ENCODE measurements at regions not wholly inside any gene's neighbourhood (a gene's known extent, or its start where the extent isn't known, plus 50 kb on each side); places are given as distances from the start of the nearest gene placed in this dataset.
"Not testable (repeated sequence)": the region's sequence is repeated elsewhere in the genome, so short reads cannot be mapped to it uniquely, and the experiment has no call there.

DNA sequence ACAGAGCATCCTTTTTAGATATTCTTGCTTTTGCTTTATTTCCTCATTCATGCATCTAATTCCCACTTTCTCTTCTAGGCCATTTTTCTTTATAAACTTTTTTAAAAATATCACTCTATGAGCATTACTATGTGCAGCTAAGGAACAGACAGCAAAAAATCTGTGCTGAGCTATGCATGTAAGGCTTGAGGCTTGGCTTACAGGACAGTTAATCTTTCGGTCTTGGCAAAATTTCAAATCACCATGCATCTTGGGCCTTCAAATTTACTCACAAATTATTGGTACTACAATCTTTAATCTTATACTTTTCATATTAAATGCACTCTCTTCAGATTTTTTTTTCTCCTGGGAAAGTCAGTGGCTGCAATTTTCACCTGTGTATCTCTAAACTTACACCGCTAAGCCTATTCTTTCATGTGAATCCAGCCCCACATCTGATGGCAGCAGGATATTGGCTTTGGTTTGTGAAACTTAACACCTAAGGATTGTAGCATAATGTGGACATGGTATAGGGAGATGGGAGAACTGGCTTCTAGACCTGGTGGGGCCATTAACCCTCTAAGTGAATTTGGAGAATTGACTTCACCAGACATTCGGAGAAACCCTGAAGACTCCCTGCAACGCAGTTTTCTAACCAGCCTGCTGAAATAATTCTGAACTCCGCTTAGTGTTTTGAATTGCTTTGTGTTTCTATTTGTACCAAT lies 278.3 kb downstream of the SPRY1 start:
- no peak for DNase-seq (ENCODE audit: low spot score)

DNA sequence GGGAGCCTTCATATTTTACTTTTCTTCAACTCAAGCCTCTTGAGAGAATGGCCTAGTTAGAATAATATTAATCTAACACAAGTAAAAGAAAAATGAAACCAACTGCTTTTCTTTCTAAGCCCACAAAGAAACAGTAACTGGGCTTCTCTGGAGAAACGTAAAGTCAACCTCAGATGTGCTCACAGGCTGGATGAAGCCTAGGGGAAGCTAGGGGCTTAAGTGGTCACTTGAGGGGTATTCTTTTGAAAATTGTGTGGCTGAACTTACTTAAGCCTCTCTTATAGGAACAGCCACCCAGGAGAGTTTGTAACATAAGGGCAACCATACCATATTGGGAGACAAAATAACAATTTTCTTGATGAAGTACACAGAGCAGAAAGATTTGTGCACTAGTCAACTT lies 279.0 kb downstream of the SPRY1 start:
- no peak for DNase-seq (ENCODE audit: low spot score)

DNA sequence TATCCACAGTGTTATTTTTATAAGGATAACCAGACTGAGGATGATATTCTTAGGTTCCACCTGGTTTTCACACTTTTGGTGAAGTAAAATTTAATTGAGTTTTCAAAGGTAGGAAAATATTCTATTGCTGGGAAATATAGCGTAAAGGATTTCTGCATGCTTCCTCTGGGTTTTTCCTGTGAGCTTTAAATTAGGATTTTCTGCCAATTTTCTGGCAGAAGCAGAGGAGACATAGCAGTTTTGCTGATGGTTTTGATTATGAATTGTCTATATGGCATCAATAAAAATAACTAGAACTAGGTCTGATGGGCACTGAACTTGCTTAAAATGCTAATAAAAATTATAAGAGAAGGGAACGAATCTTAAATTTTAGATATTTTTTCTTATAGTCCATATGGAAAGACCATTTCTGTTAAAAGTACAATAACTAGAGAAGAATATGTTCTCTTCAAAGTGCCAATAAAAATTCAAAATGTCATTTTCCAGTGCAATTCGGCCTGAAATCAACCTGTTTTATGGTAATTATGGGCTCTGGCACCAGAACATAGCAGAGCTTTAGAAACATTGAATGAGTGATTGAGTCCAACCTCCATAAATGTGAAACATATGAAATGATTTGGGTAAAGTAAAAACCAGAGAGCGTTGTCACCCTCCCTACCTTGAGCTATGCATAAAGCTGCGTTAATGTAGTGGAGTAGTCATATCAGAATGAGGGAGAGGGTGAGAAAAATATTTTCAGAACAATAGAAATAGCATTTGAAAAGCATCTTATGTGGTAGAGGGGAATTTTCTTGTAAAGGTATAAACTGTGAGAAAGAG lies 279.7 kb downstream of the SPRY1 start:
- DNase-seq (ENCODE audit: low spot score), result no peak

DNA sequence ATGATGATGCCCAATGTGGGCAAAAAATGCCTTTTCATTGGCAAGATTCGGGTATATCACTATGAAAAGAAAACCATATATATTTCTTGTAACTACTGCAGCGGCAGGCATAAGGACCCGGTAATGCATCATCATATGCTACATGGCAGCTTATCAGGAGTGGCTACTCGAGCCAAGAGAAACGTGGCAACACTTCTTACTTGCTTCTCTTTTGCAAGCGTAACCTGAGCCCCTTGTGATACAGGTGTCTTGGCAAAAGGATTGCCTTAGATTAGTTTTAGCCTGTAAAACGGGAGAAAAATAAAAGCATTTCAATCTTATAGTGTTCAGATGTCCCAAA lies 280.3 kb downstream of the SPRY1 start:
- no peak for DNase-seq (ENCODE audit: low spot score)

DNA sequence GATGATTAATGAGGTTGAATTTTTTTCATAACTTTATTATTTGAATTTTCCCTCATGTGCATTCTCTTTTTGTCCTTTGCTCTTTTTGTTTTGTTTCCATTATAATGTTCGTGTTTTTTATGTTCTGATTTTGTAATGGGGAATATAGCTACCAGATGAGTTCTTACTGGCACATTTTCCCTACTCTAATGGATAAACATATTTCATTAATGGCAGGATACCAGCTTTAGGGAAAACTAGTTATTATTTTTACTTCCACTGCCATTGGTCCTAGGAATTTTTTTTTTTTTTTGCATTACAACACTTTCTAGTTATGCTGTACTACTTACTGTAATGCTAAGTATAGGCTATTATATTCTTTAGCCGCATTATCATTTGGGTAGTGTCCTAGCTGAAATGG lies 286.3 kb downstream of the SPRY1 start:
- DNase-seq (ENCODE audit: low spot score), result no peak

DNA sequence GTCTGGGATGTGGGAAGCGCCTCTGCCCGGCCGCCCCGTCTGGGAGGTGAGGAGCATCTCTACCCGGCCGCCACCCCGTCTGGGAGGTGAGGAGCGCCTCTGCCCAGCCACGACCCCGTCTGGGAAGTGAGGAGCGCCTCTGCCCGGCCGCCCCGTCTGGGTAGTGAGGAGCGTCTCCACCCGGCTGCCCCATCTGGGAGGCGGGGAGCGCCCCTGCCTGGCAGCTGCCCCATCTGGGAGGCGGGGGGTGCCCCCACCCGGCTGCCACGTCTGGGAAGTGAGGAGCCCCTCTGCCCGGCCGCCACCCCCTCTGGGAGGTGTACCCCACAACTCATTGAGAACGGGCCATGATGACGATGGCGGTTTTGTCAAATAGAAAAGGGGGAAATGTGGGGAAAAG lies 288.3 kb downstream of the SPRY1 start:
- DNase-seq (ENCODE audit: low spot score), result not testable (repeated sequence)

DNA sequence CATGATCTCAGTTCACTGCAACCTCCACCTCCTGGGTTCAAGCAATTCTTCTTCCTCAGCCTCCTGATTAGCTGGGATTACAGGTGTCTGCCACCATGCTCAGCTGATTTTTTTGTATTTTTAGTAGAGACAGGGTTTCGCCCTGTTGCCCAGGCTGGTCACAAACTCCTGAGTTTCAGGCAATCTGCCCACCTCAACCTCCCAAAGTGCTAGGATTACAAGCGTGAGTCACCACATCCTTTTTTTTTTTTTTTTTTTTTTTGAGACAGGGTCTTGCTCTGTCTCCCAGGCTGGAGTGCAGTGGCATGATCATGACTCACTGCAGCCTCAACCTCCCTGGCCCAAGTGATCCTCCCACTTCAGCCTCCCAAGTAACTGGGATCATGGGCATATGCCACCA lies 298.9 kb downstream of the SPRY1 start:
- not testable (repeated sequence) for DNase-seq (ENCODE audit: low spot score)

DNA sequence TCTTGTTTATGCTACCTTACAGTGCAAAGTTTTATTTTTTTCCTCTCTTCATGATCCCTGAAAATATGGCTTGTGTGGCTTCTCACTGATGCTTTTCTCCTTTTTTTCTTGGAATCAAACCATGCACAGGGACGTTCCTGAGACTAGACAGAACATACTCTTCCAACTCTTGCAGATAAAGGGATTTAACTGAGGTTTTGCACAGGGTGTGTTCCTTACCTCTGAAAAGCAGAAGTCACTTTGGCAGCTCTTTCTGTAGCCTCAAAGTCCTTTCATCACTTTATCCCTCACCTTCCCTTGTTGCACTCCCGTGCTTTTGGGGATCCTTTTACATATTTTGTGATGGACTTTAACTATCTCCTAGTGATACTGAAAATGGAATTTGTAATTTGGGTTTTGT lies 300.1 kb downstream of the SPRY1 start:
- no peak for DNase-seq (ENCODE audit: low spot score)

DNA sequence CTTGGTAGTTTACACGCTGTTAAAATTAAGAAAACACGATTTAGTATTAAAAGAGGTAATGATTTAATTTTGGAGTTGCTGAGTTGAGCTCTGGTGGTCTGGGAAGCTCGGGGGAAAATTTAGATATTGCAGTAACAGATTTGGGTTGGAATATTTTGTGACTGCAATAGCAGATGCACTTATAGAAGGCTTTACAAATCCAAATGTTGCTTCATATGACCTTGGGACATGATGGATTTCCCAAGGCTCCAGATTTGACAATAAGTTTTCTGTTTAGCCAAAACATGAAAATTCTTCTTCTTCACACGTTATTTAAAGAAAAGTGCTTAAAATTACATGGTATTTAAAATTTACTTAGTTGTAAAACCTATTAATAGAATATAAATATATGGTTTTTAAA lies 302.0 kb downstream of the SPRY1 start:
- DNase-seq (ENCODE audit: low spot score), result no peak

DNA sequence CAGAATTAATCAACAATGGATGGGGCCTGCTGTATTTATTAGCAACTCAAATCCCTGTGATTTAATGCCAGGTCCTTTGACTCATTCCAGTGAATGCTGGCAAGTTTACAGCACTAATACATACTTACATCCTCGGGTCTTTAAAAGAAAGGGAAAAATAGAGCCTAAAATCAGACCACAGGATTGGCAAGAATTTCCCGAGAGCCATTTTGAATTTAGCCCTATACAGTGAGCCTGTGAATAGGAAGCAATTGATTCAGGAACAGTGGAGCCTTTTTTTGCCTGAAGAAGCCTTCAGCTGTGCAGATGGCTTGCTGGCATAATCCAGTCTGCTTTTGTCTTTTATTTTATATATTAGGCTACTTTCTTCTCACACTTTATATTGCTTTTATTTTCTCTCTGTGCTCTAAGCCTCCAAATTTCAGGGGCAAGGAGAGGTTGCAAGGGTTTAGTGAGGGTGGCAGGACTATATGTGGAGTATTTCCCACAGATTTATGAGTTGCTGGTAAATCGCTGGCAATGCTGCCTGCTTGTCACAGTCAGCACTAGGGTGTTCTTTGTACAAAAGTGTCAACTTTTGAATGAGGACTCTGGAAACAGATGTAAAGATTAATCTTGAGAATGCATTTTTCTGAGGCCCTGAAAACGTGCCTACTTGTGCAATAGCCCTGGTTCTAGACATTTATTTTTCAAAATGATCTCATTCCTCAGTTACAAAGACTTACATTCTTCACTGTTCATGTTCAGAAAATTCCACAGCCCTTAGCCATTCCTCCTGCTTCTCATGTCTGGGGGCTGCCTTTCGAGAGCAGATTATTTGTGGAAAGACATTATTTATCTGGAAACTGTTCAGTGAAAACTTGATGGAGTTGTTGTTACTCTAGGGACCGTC lies 303.5 kb downstream of the SPRY1 start:
- DNase-seq (ENCODE audit: low spot score), result peak; percentile 74

DNA sequence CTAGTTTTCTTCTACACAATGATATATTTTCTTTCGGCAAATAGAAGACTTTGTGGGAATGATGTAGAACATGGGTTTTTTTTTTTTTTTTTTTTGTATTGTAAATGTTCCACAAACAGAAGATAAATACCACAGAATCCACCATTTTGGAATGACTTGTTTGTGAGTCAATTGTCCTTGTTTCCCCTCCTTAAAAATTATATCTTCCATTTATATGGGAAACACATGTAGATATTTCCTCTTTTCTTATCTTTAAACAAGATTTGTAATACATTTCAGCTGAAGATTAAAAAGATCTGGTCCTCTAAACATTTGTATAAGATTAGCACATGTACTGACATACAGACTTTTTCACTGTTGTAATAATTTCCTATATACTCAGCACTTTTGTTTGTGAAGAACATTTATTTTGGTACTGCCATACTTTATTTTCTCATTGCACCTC lies 304.6 kb downstream of the SPRY1 start:
- peak; percentile 15 for DNase-seq (ENCODE audit: low spot score)

DNA sequence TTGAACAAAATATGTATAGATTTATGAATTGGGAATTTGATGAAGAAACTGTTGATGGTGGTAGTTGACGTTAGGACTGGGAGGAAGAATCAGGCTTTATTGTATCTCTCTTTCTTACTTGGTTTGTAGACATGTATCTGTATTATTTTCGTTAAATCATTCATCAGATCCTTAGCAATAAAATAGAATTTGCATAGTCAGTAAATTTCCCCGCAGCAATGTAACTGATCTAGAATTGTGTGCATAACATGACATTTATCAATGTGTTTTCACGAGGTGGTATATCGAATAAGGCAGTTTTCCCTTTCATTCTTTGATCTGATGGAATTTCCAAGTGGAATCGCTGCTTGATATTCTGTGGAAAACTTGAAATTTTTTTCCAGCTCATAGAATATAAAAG lies 308.8 kb downstream of the SPRY1 start:
- no peak for DNase-seq (ENCODE audit: low spot score)

DNA sequence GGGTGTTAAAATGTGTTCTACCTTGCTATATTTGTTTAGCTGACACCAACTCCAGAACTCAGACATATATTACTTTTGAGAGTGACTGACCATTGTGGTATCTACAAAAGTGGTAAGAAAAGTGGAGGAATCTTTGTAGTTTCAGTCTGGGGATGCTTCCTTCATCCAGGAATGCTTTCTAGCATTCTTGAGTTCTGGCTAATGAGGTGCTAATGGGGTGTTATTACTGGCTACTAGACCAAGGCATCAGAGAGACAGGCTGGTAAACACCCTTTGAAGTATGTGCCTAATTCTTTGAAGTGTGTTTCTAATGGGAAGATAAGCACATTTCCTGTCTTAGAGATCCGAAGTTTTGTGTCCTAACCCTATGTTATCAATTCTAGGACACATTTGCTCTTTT lies 310.4 kb downstream of the SPRY1 start:
- DNase-seq (ENCODE audit: low spot score), result peak; percentile 49

DNA sequence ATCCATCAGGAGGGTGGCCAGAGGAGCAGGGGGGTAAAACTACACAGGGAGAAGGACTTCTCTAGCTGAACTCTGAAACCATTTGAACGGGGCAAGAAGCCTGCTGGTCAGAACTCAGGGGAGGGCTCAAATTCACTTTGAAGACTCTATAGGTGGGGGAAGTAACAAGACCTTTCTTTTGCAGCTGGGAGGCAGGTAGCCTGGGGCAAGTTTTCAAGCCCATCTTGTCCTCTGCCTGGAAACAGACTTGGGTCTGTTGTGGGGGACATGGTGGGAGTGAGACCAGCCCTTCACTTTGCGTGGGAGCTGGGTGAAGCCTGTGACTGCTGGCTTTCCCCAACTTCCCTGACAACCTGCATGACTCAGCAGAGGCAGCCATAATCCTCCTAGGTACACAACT lies 312.3 kb downstream of the SPRY1 start:
- no peak for DNase-seq (ENCODE audit: low spot score)

DNA sequence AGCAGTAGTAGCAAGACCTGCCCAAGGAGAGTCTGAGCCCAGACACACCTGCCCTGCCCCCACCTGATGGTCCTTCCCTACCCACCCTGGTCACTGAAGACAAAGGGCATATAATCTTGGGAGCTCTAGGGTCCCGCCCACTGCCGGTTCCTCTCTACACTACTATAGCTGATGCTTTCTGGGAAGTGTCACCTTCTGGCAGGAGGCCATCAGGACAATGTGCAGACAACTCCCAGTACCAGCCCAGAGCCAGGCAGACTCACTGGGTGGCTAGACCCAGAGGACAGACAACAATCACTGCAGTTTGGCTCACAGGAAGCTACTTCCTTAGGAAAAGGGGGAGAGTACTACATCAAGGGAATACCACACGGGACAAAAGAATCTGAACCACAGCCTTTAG lies 312.7 kb downstream of the SPRY1 start:
- DNase-seq (ENCODE audit: low spot score), result no peak

DNA sequence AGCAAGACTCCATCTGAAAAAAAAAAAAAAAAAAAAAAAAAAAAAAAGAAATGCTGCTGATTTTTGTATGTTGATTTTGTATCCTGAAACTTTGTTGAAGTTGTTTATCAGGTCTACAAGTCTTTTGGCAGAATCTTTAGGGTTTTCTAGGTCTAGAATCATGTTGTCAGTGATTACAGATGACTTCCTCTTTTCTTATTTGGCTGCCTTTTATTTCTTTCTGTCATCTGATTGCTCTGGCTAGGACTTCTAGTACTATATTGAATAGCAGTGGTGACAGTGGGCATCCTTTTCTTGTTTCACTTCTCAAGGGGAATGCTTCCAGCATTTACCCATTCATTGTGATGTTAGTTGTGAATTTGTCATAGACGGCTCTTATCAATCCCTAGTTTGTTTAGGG lies 334.4 kb downstream of the SPRY1 start:
- no peak for DNase-seq (ENCODE audit: low spot score)

DNA sequence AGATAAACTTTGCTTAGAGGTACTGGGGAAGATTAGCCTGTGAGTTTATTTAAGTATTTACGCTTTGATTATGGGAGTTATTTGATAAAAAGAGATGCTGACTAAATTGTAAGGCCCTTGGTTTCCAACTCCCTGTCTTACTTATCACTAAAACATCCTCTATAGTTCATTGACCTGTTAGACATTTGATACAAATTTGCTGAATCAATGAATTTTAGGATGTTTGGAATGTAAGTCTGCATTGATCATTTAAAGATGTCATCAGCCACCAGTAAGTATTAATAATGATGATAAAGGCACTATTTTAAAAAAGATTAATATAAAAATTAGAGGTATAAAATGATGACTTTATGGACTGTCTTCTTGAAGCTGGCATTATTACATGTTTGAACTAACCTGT lies 340.6 kb downstream of the SPRY1 start:
- no peak for DNase-seq (ENCODE audit: low spot score)

DNA sequence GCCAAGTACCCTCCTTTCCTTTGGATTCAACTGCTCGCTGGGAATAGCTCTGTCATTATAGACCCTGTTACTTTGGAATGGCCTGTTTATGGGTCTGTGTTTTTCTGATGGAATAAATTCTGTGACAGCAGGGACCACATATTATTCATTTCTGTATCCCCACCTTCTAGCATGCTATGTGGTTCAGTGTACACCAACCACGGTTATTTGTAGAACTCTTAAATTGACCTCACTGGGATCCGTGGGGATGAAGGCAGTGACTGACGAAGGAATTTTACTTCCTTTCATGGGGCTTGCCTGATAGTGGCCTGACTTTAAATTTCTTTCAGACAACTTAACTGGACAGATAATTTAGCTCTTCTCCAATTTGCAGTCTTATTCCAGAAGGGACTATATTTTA lies 343.2 kb downstream of the SPRY1 start:
- DNase-seq (ENCODE audit: low spot score), result no peak

DNA sequence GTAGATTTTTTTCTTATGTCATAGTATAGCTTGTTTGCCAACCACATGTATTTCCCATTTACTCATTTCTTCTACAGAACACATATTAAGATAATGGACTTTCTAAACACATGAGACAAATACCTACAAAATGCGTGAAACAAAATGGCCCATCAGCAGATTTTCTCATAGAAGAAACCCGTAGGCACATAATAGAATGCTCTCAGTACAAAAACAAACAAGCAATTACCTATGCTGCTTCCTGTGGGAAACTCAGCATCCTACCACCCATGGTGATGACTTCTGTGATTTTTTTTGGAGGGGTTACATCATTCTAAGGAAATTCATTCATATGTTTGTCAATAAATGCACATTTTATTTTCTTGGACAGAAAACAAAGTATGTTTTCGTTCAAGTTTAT lies 343.6 kb downstream of the SPRY1 start:
- no peak for DNase-seq (ENCODE audit: low spot score)

DNA sequence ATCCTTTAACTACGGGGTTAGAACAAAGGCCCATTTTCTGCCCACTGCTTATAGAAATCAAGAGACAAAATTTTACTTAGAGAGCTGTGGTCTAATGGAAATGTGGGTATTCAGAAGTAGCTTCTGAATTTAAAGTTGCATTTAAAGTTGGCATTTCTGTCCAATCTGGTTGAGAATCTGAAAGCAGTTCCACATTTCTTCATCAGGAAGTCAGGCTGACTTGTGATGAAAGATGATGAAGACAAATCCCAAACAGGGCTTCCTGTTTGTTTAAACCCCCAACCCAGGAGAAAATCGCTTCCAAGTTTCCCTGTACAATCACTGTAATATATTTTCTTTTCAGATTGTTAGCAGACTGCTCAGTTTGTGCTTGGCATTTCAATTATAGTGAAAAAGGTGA lies 345.3 kb downstream of the SPRY1 start:
- no peak for DNase-seq (ENCODE audit: low spot score)

DNA sequence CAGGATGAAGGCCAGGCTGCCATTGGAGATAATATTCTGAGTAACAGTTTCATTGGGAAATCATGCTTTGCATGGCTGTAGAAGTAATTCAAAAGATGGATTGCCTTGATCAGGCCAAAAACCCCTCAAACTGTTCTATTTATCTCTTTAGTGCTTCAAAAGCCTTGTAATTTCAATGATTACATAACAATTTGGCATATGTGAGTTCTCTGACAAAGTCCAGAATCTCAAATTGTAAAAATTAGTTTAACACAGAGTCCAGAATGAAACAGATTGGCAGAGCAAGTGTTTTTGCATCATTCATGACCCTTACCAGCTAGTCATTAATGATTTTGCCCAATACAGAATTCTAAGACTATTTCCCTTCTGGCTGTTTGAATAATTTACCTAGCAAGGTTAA lies 347.3 kb downstream of the SPRY1 start:
- DNase-seq (ENCODE audit: low spot score), result no peak

DNA sequence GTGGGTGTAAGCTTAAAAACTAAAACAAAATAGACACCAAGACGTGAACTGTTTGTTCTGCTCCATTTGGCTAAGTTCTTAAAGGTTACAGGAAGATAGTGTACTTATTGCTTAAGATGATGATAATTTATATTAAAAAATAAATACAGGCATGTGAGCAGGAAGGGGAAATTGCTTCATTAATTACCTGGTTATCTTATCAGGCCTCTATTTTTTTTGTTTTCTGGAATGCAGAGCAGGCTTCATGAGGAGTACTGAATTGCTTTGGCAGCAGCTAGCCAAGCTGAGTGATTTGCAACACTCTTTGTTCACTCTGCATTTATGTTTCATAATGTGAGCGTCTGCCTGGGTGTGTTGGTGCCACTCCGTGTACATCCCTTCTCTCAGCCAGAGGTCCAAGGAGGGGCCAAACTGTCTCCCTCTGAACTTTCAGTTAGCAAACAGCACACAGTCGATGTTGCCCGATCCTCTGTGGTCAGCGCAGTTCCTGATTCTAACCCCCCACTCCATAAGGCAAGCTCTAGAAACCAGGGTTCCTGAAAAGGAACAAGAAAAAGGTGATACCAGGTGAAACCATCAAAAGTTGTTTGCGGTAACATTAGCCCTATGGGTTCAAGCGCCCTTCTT lies 348.2 kb downstream of the SPRY1 start:
- peak; percentile 16 for DNase-seq (ENCODE audit: low spot score)
